Keratinocyte (primary cell): ENCODE measurements at regions not wholly inside any gene's neighbourhood (a gene's known extent, or its start where the extent isn't known, plus 50 kb on each side); places are given as distances from the start of the nearest gene placed in this dataset.
"Not testable (repeated sequence)": the region's sequence is repeated elsewhere in the genome, so short reads cannot be mapped to it uniquely, and the experiment has no call there.

Experiments used
- DNase-seq: peaks from one replicate; pipeline ENCODE4 v3.0.0-alpha.2; 2011; ENCODE audit warnings: low read depth, missing footprints, low spot score
- FAIRE-seq: peaks from 2 replicates; lab custom pipeline; 2011; peaks lifted over from hg19 to GRCh38; lab: Jason Lieb, UNC
- H2AFZ ChIP-seq: 2 replicates; pipeline ENCODE4 v1.6.0; 2012; ENCODE audit warnings: low read length, control low read depth, inconsistent platforms; ENCODE audit not compliant: control insufficient read depth
- H3K27ac ChIP-seq: 2 replicates; pipeline ENCODE4 v1.5.1; 2011; ENCODE audit warnings: low read length; ENCODE audit not compliant: control insufficient read depth, insufficient read depth
- H3K27me3 ChIP-seq: 3 replicates; pipeline ENCODE4 v1.6.0; 2011; ENCODE audit warnings: low read length; ENCODE audit not compliant: control insufficient read depth, insufficient read depth; ENCODE audit errors: extremely low read depth
- H3K36me3 ChIP-seq, 2 experiments: 2 replicates in 1 of 2; 3 replicates in 1 of 2; pipeline ENCODE4 v1.5.1; 2011; ENCODE audit warnings: low read length in 2 of 2, mild to moderate bottlenecking in 1 of 2; ENCODE audit not compliant: control insufficient read depth in 2 of 2, insufficient read depth in 2 of 2; ENCODE audit errors: extremely low read depth in 1 of 2
- H3K4me1 ChIP-seq: 3 replicates; pipeline ENCODE4 v1.5.1; 2011; ENCODE audit warnings: low read length; ENCODE audit not compliant: control insufficient read depth, insufficient read depth; ENCODE audit errors: extremely low read depth
- H3K4me2 ChIP-seq: 3 replicates; pipeline ENCODE4 v1.6.0; 2011; ENCODE audit warnings: low read depth, low read length; ENCODE audit not compliant: control insufficient read depth, insufficient read depth; ENCODE audit errors: extremely low read depth
- H3K4me3 ChIP-seq, 3 experiments: fragments of 200-600 bp in 1 of 3; sonication (generic) in 1 of 3; 2 replicates in 2 of 3; 3 replicates in 1 of 3; pipeline ENCODE4 v1.5.1; 2011 to 2016; ENCODE audit warnings: low read length in 3 of 3, mild to moderate bottlenecking in 3 of 3, control low read depth in 2 of 3, inconsistent platforms in 1 of 3, low read depth in 1 of 3, mixed read lengths in 1 of 3, mixed run types in 1 of 3, moderate library complexity in 1 of 3; ENCODE audit not compliant: control insufficient read depth in 2 of 3, insufficient read depth in 2 of 3; ENCODE audit errors: extremely low read depth in 1 of 3
- H3K79me2 ChIP-seq: 2 replicates; pipeline ENCODE4 v1.6.0; 2012; ENCODE audit warnings: low read length; ENCODE audit not compliant: control insufficient read depth, insufficient read depth
- H3K9ac ChIP-seq: 3 replicates; pipeline ENCODE4 v1.6.0; 2011; ENCODE audit warnings: low read length; ENCODE audit not compliant: control insufficient read depth, insufficient read depth; ENCODE audit errors: extremely low read depth
- H3K9me1 ChIP-seq: 3 replicates; pipeline ENCODE4 v1.6.0; 2011; ENCODE audit warnings: low read length; ENCODE audit not compliant: control insufficient read depth, insufficient read depth; ENCODE audit errors: extremely low read depth
- H3K9me3 ChIP-seq: 2 replicates; pipeline ENCODE4 v1.5.1; 2012; ENCODE audit warnings: low read depth, low read length; ENCODE audit not compliant: control insufficient read depth
- H4K20me1 ChIP-seq: 3 replicates; pipeline ENCODE4 v1.6.0; 2011; ENCODE audit warnings: low read length; ENCODE audit not compliant: control insufficient read depth, insufficient read depth; ENCODE audit errors: extremely low read depth
- dilution Hi-C: fragments of 300-500 bp; cut with MboI; formaldehyde crosslinking; loops from one replicate; pipeline ENCODE4 v1.7.0; 2020; ENCODE audit warnings: low sequenced_read_pairs; ENCODE audit not compliant: extremely low pct_ligation_motif_present

GRCh38 chr3:130184152-130185024 is 102.8 kb downstream of the ALG1L2 start:
- H3K9ac ChIP-seq, H3K79me2 ChIP-seq, H3K9me1 ChIP-seq, H3K36me3 ChIP-seq, H3K9me3 ChIP-seq, H2AFZ ChIP-seq, H4K20me1 ChIP-seq, H3K27me3 ChIP-seq, FAIRE-seq, H3K27ac ChIP-seq, DNase-seq, H3K4me3 ChIP-seq, H3K4me1 ChIP-seq, H3K4me2 ChIP-seq, dilution Hi-C loops: not testable (repeated sequence)

DNA sequence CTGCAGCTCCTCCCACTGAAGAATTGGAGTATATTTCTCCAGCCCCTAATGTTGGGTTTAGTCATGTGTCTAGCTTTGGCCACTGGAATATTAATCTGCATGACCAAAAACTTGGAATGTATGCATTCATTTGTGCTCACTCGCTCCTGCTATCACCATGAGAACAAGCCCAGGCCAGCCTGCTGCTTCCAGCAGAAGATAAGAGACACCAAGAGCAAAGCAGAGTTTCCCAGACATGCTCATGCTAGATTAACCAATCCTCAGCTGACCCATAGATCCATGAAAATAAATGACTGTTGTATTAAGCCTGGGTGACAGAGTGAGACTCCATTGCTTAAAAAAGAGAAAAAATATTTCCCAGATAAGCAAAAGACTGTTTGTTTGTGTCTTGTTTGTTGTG is 119.6 kb downstream of the ALG1L2 start:
- H3K4me2 ChIP-seq, FAIRE-seq, H3K9me3 ChIP-seq, H3K36me3 ChIP-seq, DNase-seq, H3K27me3 ChIP-seq, H3K79me2 ChIP-seq, H3K27ac ChIP-seq, H2AFZ ChIP-seq, H3K4me1 ChIP-seq, dilution Hi-C loops, H3K9ac ChIP-seq, H4K20me1 ChIP-seq, H3K9me1 ChIP-seq, H3K4me3 ChIP-seq: not testable (repeated sequence)

DNA sequence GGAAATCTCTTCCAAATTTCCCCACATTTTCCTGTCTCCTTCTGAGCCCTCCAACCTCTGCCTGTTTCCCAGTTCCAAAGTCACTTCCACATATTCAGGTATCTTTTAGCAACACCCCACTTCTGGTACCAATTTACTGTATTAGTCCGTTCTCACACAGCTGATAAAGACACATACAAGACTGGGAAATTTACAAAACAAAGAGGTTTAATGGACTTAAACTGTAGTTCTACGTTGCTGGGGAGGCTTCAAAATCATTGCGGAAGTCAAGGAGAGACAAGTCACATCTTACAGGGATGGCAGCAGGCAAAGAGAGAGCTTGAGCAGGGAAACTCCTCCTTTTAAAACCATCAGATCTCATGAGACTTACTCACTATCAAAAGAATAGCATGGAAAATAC is 122.0 kb downstream of the ALG1L2 start:
- not testable (repeated sequence) for FAIRE-seq

More for the DNA sequence above, 122.0 kb downstream of the ALG1L2 start:
- H4K20me1 ChIP-seq, H3K4me1 ChIP-seq, H3K27ac ChIP-seq, H3K27me3 ChIP-seq, dilution Hi-C loops, DNase-seq, H2AFZ ChIP-seq, H3K36me3 ChIP-seq, H3K9ac ChIP-seq, H3K9me3 ChIP-seq, H3K9me1 ChIP-seq, H3K4me2 ChIP-seq, H3K4me3 ChIP-seq, H3K79me2 ChIP-seq: not testable (repeated sequence)
